ENCODE measurements at regions not wholly inside any gene's neighbourhood (a gene's known extent, or its start where the extent isn't known, plus 50 kb on each side); places are given as distances from the start of the nearest gene placed in this dataset.

- no peaks in the 10 kb centered on the region for H3K9me3 ChIP-seq
- TF ChIP-seq CTCF (IDR thresholded peaks at IDR 0.05; ENCODE audit: low read depth, low read length): no peak
- no peaks in the 10 kb centered on the region for H3K36me3 ChIP-seq
- H3K4me3 ChIP-seq (ENCODE audit: low read depth, low read length): no peak overlapping the region
- H3K4me1 ChIP-seq: no peaks in the 10 kb centered on the region
- no peak for DNase-seq
- H3K27me3 ChIP-seq: no peaks in the 10 kb centered on the region
Measured at GRCh38 chr2:81734981-81735380, 1430.4 kb upstream of the LRRTM1 start.

- TF ChIP-seq CTCF (IDR thresholded peaks at IDR 0.05; ENCODE audit: low read depth, low read length): no peak
- Histone ChIP-seq H3K36me3 (no peaks in the 10 kb centered on the region), H3K4me1 (no peaks in the 10 kb centered on the region), H3K4me3 (ENCODE audit: low read depth, low read length) (no peak overlapping the region), H3K9me3 (no peaks in the 10 kb centered on the region), H3K27me3 (no peaks in the 10 kb centered on the region)
- DNase-seq: no peak
Measured at GRCh38 chr2:81714817-81715216, 1410.3 kb upstream of the LRRTM1 start.

GRCh38 chr2:81706856-81707255 is 1402.3 kb upstream of the LRRTM1 start:
- no peaks in the 10 kb centered on the region for H3K9me3 ChIP-seq
- H3K36me3 ChIP-seq: no peaks in the 10 kb centered on the region
- TF ChIP-seq CTCF (IDR thresholded peaks at IDR 0.05; ENCODE audit: low read depth, low read length): no peak
- no peak overlapping the region for H3K4me3 ChIP-seq (ENCODE audit: low read depth, low read length)
- no peaks in the 10 kb centered on the region for H3K27me3 ChIP-seq
- DNase-seq: no peak
- H3K4me1 ChIP-seq: no peaks in the 10 kb centered on the region

- DNase-seq: no peak
- no peak for TF ChIP-seq CTCF (IDR thresholded peaks at IDR 0.05; ENCODE audit: low read depth, low read length)
- no peaks in the 10 kb centered on the region for H3K9me3 ChIP-seq
- no peak overlapping the region for H3K4me3 ChIP-seq (ENCODE audit: low read depth, low read length)
- H3K36me3 ChIP-seq: no peaks in the 10 kb centered on the region
- no peaks in the 10 kb centered on the region for H3K27me3 ChIP-seq
- no peaks in the 10 kb centered on the region for H3K4me1 ChIP-seq
Measured at GRCh38 chr2:81703831-81704230, 1399.3 kb upstream of the LRRTM1 start.

GRCh38 chr2:81692566-81692965 is 1388.0 kb upstream of the LRRTM1 start:
- Histone ChIP-seq H3K27me3 (no peaks in the 10 kb centered on the region), H3K4me3 (ENCODE audit: low read depth, low read length) (no peak overlapping the region), H3K9me3 (no peaks in the 10 kb centered on the region), H3K36me3 (no peaks in the 10 kb centered on the region), H3K4me1 (no peaks in the 10 kb centered on the region)
- no peak for DNase-seq
- TF ChIP-seq CTCF (IDR thresholded peaks at IDR 0.05; ENCODE audit: low read depth, low read length): no peak

- Histone ChIP-seq H3K4me1 (no peaks in the 10 kb centered on the region), H3K4me3 (ENCODE audit: low read depth, low read length) (no peak overlapping the region), H3K9me3 (no peaks in the 10 kb centered on the region), H3K27me3 (no peaks in the 10 kb centered on the region), H3K36me3 (no peaks in the 10 kb centered on the region)
- TF ChIP-seq CTCF (IDR thresholded peaks at IDR 0.05; ENCODE audit: low read depth, low read length): no peak
- no peak for DNase-seq
Measured at GRCh38 chr2:81675641-81676040, 1371.1 kb upstream of the LRRTM1 start.
